ENCODE measurements at regions not wholly inside any gene's neighbourhood (a gene's known extent, or its start where the extent isn't known, plus 50 kb on each side); places are given as distances from the start of the nearest gene placed in this dataset.

GRCh38 chr11:113553235-113553634 is 78.0 kb upstream of the DRD2 start:
- ChIA-PET POLR2A (ENCODE audit: partially characterized antibody) (interaction anchor here (1.6 kb wide), 1 partner anchor 13 kb away, joined by 4 read pairs; no protein-coding TSS in a partner anchor), CTCF (ENCODE audit: partially characterized antibody) (interaction anchor here (0.6 to 8.8 kb wide), 23 partner anchors 9 to 247 kb away, joined by 3 to 70 read pairs (median 4); partner anchors contain the start of gene TMPRSS5)
- no peak overlapping the region for H3K56ac ChIP-seq (replicated peaks; ENCODE audit: insufficient read length, low read depth, low read length)
- no peak for TF ChIP-seq SIN3A (conservative IDR thresholded peaks at IDR 0.05 in 1 of 2, IDR thresholded peaks at IDR 0.05 in 1 of 2; ENCODE audit: low read depth in 1 of 2, low read length in 2 of 2)
- TF ChIP-seq, protein P1, sequence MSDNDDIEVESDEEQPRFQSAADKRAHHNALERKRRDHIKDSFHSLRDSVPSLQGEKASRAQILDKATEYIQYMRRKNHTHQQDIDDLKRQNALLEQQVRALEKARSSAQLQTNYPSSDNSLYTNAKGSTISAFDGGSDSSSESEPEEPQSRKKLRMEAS (IDR thresholded peaks at IDR 0.05) = peak; percentile 64
- no peak for TF ChIP-seq CBX5 (IDR thresholded peaks at IDR 0.05; ENCODE audit: low read depth, low read length)
- peak; percentile 59; the same call in 1 of the 2 replicates for TF ChIP-seq TEAD4 (IDR thresholded peaks at IDR 0.05; ENCODE audit: low read depth, low read length)
- peak; percentile 93 for TF ChIP-seq JUND (IDR thresholded peaks at IDR 0.05; ENCODE audit: low read length)
- 0 out of 2 replicates have a peak, but pooled peaks have one; percentile 52 for TF ChIP-seq JUN (IDR thresholded peaks at IDR 0.05; ENCODE audit: low read depth, low read length)
- no peak for TF ChIP-seq CBX8 (IDR thresholded peaks at IDR 0.05; ENCODE audit: borderline replicate concordance, low read depth, low read length)
- peaks cover 0 to 7% (median 5%) of the 10 kb centered on the region in 4 experiments; a peak in 3 of 7 replicates for H3K4me1 ChIP-seq (replicated peaks in 1 of 4; ENCODE audit: control insufficient read depth in 3 of 4, insufficient read depth in 4 of 4, low read length in 3 of 4)
- DNase-seq (ENCODE audit: low read depth in 1 of 2, low spot score in 2 of 2) = peak in 1 of 2 experiments; percentile 49
- H4K8ac ChIP-seq (ENCODE audit: extremely low read depth, insufficient read depth, low read length) = no peak overlapping the region
- no peak overlapping the region; the same call in 1 of the 2 replicates for H2AK5ac ChIP-seq (ENCODE audit: low read depth, low read length)
- no peak overlapping the region for H3K27ac ChIP-seq (ENCODE audit: low read depth, low read length)
- H2BK20ac ChIP-seq (ENCODE audit: low read length) = no peak overlapping the region
- no peaks in the 10 kb centered on the region for H3K23me2 ChIP-seq (ENCODE audit: low read depth, low read length)
- no peak overlapping the region for H2BK15ac ChIP-seq (ENCODE audit: low read length)
- FAIRE-seq = peak; percentile 42
- H3K18ac ChIP-seq (ENCODE audit: extremely low read depth, low read length) = peak overlapping the region; percentile 13; the same call in 1 of the 2 replicates
- no peak overlapping the region for H2BK120ac ChIP-seq (replicated peaks; ENCODE audit: low read depth, low read length)
- H4K5ac ChIP-seq (ENCODE audit: insufficient read length, low read depth, low read length) = no peak overlapping the region
- no peak overlapping the region for H3K23ac ChIP-seq (ENCODE audit: insufficient read length)
- no peak overlapping the region for H3K14ac ChIP-seq (ENCODE audit: insufficient read length)
- no peaks in the 10 kb centered on the region for H3K9me3 ChIP-seq (ENCODE audit: insufficient read depth in 2 of 2, low read depth in 1 of 2, low read length in 1 of 2)
- 50% methylated on average over 8 of the region's 8 CpGs; no CpG with 5 or more reads in 1 of the 2 experiments for WGBS, 2 experiments (ENCODE audit: extremely low coverage in 1 of 2, insufficient coverage in 1 of 2, insufficient read length in 1 of 2, insufficient replicate concordance in 2 of 2, low coverage in 1 of 2, low lambda C conversion rate in 2 of 2, missing lambda C conversion rate in 1 of 2)
- no peak overlapping the region for H3K9ac ChIP-seq (replicated peaks in 1 of 4; ENCODE audit: extremely low read depth in 1 of 4, low read depth in 3 of 4, low read length in 3 of 4)
- H3K4me2 ChIP-seq (ENCODE audit: insufficient read depth in 1 of 2, low read depth in 2 of 2, low read length in 2 of 2) = peak overlapping the region in 1 of 2 experiments; percentile 22; a peak in 1 of 4 replicates
- H3K79me2 ChIP-seq (ENCODE audit: control insufficient read depth in 1 of 2, insufficient read depth in 2 of 2, low read length in 2 of 2) = no peaks in the 10 kb centered on the region
- no peaks in the 10 kb centered on the region for H3K36me3 ChIP-seq (ENCODE audit: control insufficient read depth in 2 of 4, insufficient read depth in 4 of 4, low read length in 3 of 4)
- no peak overlapping the region for H3K4ac ChIP-seq (replicated peaks; ENCODE audit: insufficient read length, low read depth, low read length)
- H3K4me3 ChIP-seq (ENCODE audit: extremely low read depth in 1 of 4, insufficient read depth in 2 of 4, low read depth in 3 of 4, low read length in 4 of 4) = no peak overlapping the region
- no peak overlapping the region for H4K91ac ChIP-seq (replicated peaks; ENCODE audit: insufficient read length, low read length)
- 0 out of 2 replicates have a peak overlapping the region, but pooled peaks have one; percentile 2 for H2BK5ac ChIP-seq (ENCODE audit: low read depth, low read length)
- no peaks in the 10 kb centered on the region for H3K79me1 ChIP-seq (ENCODE audit: low read depth, low read length)
- H2BK12ac ChIP-seq (ENCODE audit: low read depth, low read length) = 0 out of 2 replicates have a peak overlapping the region, but pooled peaks have one; percentile 23
- H3K27me3 ChIP-seq (replicated peaks in 1 of 4; ENCODE audit: control insufficient read depth in 3 of 4, extremely low read depth in 1 of 4, insufficient read depth in 3 of 4, low read length in 3 of 4) = no peaks in the 10 kb centered on the region
- H4K20me1 ChIP-seq (replicated peaks in 1 of 2; ENCODE audit: control insufficient read depth in 1 of 2, insufficient read depth in 2 of 2, low read length in 2 of 2) = no peaks in the 10 kb centered on the region
- H2AFZ ChIP-seq (ENCODE audit: low read length) = no peak overlapping the region

All from H1 (cell line).